Right lobe of liver (tissue), 6 donors: ENCODE measurements at regions not wholly inside any gene's neighbourhood (a gene's known extent, or its start where the extent isn't known, plus 50 kb on each side); places are given as distances from the start of the nearest gene placed in this dataset.

Source experiments
- ATAC-seq, 4 donors: fragments of 200-7000 bp; cut with Tn5 transposase; one replicate each; pipeline ENCODE4 v1.9.1; 2020; ENCODE audit warnings: mild to moderate bottlenecking in 4 of 4, moderate library complexity in 4 of 4
- DNase-seq, 3 donors: peaks; one replicate each; pipeline ENCODE4 v3.0.0-alpha.2; 2020
- H3K27ac ChIP-seq, 3 donors: fragments of 200-600 bp; one replicate each; pipeline ENCODE4 v1.8.0; 2022
- H3K27me3 ChIP-seq, 2 donors: fragments of 200-600 bp; one replicate each; pipeline ENCODE4 v1.8.0; 2022
- H3K36me3 ChIP-seq, 4 donors: fragments of 200-600 bp; sonication (generic) in 1 of 4; one replicate each; pipeline versions ENCODE4 v1.5.1 to v1.8.0; 2017 to 2022; ENCODE audit warnings: control low read depth in 1 of 4
- H3K4me1 ChIP-seq, 4 donors: fragments of 200-600 bp; sonication (generic) in 1 of 4; one replicate each; pipeline versions ENCODE4 v1.5.1 to v1.8.0; 2017 to 2022; ENCODE audit warnings: control low read depth in 1 of 4
- H3K4me3 ChIP-seq, 3 donors: fragments of 200-600 bp; one replicate each; pipeline ENCODE4 v1.8.0; 2022
- H3K9me3 ChIP-seq, 4 donors: fragments of 200-600 bp; sonication (generic) in 1 of 4; one replicate each; pipeline versions ENCODE4 v1.5.1 to v1.8.0; 2017 to 2022; ENCODE audit warnings: control low read depth in 1 of 4
- CTCF ChIP-seq, 4 donors: fragments of 200-600 bp in 3 of 4; fragments of 450-650 bp in 1 of 4; IDR thresholded peaks; one replicate each; pipeline versions ENCODE4 v1.5.1 to v1.8.0; 2016 to 2022; ENCODE audit warnings: antibody characterized with exemption in 4 of 4, mild to moderate bottlenecking in 2 of 4
- POLR2A ChIP-seq: fragments of 450-650 bp; IDR thresholded peaks from one replicate; pipeline ENCODE4 v1.6.1; 2017; ENCODE audit warnings: antibody characterized with exemption, mild to moderate bottlenecking
- WGBS: methylation state at CpG from one replicate; pipeline ENCODE4 v1.1.6; 2018; ENCODE audit warnings: low coverage, low lambda C conversion rate; ENCODE audit not compliant: insufficient coverage; ENCODE audit errors: missing lambda C conversion rate; 5-methylcytosine and 5-hydroxymethylcytosine counted together
- intact Hi-C, 2 donors: fragments of 100-400 bp; cut with DNase I; formaldehyde crosslinking; loops; one replicate each; pipeline versions ENCODE4 v1.11.2 to v1.14.1; 2022
- donor health status: DM: no; HTN: yes; CAD: no.
- donor health status: DM: no; HTN: no; CAD: no.
- donor health status: DM: no; HTN: no; CAD: no.
- donor health status: DM: no; HTN: yes; CAD: no.
- donor health status: DM: no; HTN: yes; CAD: no.

GRCh38 chr2:17263570-17263968, 254.7 kb downstream of the RAD51AP2 start:
- Histone ChIP-seq H3K4me1 (no peaks in the 10 kb centered on the region), H3K27me3 (no peaks in the 10 kb centered on the region), H3K4me3 (no peak overlapping the region), H3K9me3 (no peaks in the 10 kb centered on the region), H3K36me3 (no peaks in the 10 kb centered on the region), H3K27ac (no peak overlapping the region)
- no peak for ATAC-seq
- TF ChIP-seq POLR2A, result no peak
- no peak for TF ChIP-seq CTCF (IDR thresholded peaks at IDR 0.05)
- no peak for DNase-seq
- intact Hi-C loops, result no loop called here
- WGBS, result 52% methylated on average over 2 of the region's 2 CpGs

GRCh38 chr2:17262854-17263569, 255.2 kb downstream of the RAD51AP2 start:
- DNase-seq (no peak), ATAC-seq (no peak)
- H3K27ac ChIP-seq, result no peak overlapping the region
- no peaks in the 10 kb centered on the region for H3K27me3 ChIP-seq
- no peak overlapping the region for H3K4me3 ChIP-seq
- H3K36me3 ChIP-seq, result no peaks in the 10 kb centered on the region
- no peak for TF ChIP-seq POLR2A
- no peak for TF ChIP-seq CTCF (IDR thresholded peaks at IDR 0.05)
- no peaks in the 10 kb centered on the region for H3K9me3 ChIP-seq
- intact Hi-C loops, result no loop called here
- 82% methylated on average over 2 of the region's 2 CpGs for WGBS
- no peaks in the 10 kb centered on the region for H3K4me1 ChIP-seq

- no peak overlapping the region for H3K27ac ChIP-seq
- H3K4me3 ChIP-seq, result no peak overlapping the region
- H3K36me3 ChIP-seq, result no peaks in the 10 kb centered on the region
- 87% methylated on average over 3 of the region's 4 CpGs for WGBS
- ATAC-seq (no peak), DNase-seq (no peak)
- H3K9me3 ChIP-seq, result no peaks in the 10 kb centered on the region
- H3K4me1 ChIP-seq, result no peaks in the 10 kb centered on the region
- intact Hi-C loops, result no loop called here
- TF ChIP-seq POLR2A (no peak), CTCF (IDR thresholded peaks at IDR 0.05) (no peak)
- no peaks in the 10 kb centered on the region for H3K27me3 ChIP-seq
Observed at GRCh38 chr2:17259613-17260012, 258.6 kb downstream of the RAD51AP2 start.

GRCh38 chr2:17258861-17259260, 259.4 kb downstream of the RAD51AP2 start:
- no peak for DNase-seq
- no peaks in the 10 kb centered on the region for H3K36me3 ChIP-seq
- no peaks in the 10 kb centered on the region for H3K27me3 ChIP-seq
- H3K4me1 ChIP-seq, result no peaks in the 10 kb centered on the region
- intact Hi-C loops, result no loop called here
- no peaks in the 10 kb centered on the region for H3K9me3 ChIP-seq
- no peak overlapping the region for H3K4me3 ChIP-seq
- H3K27ac ChIP-seq, result no peak overlapping the region
- WGBS, result 33% methylated on average over 2 of the region's 2 CpGs
- ATAC-seq, result no peak
- TF ChIP-seq CTCF (IDR thresholded peaks at IDR 0.05) (no peak), POLR2A (no peak)
